ENCODE measurements at regions not wholly inside any gene's neighbourhood (a gene's known extent, or its start where the extent isn't known, plus 50 kb on each side); places are given as distances from the start of the nearest gene placed in this dataset.

DNA sequence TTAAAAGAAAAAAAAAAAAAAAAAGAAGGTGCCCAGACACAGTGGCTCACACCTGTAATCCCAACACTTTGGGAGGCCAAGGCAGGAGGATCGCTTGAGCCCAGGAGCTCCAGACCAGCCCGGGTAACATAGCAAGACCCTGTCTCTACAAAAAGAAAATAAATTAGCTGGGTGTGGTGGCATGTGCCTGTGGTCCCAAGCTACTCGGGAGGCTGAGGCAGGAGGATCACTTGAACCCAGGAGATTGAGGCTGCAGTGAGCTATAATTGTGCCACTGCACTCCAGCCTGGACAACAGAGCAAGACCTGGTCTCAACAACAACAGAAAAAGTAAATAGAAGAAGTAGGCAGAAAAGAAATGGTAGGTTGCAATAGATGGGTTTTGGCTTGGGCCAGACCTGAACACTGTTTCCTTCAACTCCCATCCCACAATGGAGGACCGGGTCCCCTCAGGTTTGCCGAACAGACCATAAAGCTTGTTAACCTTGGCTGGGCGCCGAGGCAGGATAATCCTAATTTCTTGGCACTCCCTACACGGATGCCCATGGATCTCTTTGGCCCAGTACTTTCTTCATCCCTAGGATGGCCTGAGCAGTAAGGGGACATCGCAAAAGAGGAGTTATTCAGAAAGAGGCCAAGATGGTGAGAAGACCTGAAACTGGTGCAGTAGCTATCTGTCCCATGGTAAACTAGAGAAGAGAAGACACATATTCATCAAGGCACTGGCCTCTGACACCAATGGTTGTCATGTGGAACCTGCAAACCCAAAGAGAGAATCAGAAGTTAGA is 165.5 kb upstream of the CCND2 start:
- DNase-seq (ENCODE audit: low read depth in 2 of 2) = no peak

GRCh38 chr12:4107436-4107878 is 166.1 kb upstream of the CCND2 start:
- peak; percentile 73 to 83 for DNase-seq (ENCODE audit: low read depth in 2 of 2)

GRCh38 chr12:4106621-4107020 is 166.9 kb upstream of the CCND2 start:
- no peak for DNase-seq (ENCODE audit: low read depth in 2 of 2)

- DNase-seq (ENCODE audit: low read depth in 2 of 2) = no peak
Measured at GRCh38 chr12:4104722-4105244, 168.8 kb upstream of the CCND2 start.

GRCh38 chr12:4099276-4099675 is 174.3 kb upstream of the CCND2 start:
- no peak for DNase-seq (ENCODE audit: low read depth in 2 of 2)

- DNase-seq (ENCODE audit: low read depth in 2 of 2) = no peak
Measured at GRCh38 chr12:4091016-4091743, 182.4 kb upstream of the CCND2 start.

DNA sequence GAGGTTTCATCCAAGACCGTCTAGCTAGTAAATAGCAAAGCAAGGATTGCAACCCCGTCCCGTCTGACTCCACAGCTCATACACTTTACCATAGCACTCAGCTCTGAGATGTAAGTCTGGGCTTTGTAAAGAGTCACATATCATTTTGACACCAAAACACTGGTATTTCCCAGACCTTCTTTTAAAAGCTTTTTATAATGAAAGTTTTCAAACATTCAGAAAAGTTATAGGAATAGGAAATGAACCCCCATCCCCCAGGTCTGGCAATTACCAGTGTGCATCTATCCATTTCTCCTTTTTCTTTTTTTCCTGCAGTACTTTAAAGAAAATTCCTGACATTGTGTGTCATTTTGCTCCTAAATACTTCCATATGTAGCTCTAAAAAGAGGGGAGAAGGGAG is 183.6 kb upstream of the CCND2 start:
- DNase-seq (ENCODE audit: low read depth in 2 of 2) = no peak

DNA sequence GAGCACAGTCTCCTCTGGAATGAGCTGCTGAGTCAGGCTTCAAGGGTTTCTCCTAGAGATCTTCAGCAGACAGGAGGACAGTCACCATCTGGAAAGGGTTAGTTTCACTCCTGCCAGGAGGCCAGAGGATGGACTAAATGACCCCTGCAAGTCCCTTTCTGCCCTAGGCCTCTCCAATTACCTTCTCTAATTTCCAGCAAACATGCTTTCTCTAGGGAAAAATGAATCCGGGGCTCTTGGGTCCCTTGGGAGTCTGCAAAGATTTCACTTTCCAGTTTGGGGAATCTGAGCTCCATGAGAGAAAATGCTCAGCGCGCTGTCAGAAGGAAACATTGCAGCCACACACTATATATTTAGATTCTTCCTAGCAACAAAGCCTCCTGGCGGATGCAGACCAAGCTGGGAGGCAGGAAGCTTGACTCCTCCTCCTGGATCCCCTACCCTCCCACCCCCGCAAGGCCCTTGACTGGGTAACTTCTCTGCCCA is 184.4 kb upstream of the CCND2 start:
- no peak for DNase-seq (ENCODE audit: low read depth in 2 of 2)

- no peak for DNase-seq (ENCODE audit: low read depth in 2 of 2)
Measured at GRCh38 chr12:4088451-4088850, 185.1 kb upstream of the CCND2 start.

GRCh38 chr12:4086481-4086880 is 187.1 kb upstream of the CCND2 start:
- no peak for DNase-seq (ENCODE audit: low read depth in 2 of 2)

DNA sequence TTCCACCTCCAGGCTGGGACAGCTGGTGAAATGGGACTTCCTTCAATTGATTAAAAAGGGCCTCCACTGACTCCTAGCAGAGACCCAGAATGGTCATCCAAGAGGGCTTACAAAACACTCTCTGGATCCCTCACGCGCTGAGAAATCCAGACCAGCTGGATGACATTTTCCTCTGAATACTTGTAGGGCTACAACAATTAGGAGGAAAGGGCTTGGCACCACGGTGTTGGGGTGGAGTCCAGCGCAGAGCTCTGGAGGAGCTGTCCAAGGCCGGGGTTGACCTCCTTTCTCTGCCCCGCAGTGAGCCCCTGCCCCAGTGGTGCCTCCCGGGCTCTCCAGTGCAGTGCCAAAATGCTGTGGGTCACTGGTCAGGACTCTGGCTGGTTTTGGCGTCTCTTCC is 189.0 kb upstream of the CCND2 start:
- DNase-seq (ENCODE audit: low read depth in 2 of 2) = no peak

- no peak for DNase-seq (ENCODE audit: low read depth in 2 of 2)
Measured at GRCh38 chr12:4082809-4083403, 190.7 kb upstream of the CCND2 start.

- no peak for DNase-seq (ENCODE audit: low read depth in 2 of 2)
Measured at GRCh38 chr12:4080213-4080612, 193.3 kb upstream of the CCND2 start.

DNA sequence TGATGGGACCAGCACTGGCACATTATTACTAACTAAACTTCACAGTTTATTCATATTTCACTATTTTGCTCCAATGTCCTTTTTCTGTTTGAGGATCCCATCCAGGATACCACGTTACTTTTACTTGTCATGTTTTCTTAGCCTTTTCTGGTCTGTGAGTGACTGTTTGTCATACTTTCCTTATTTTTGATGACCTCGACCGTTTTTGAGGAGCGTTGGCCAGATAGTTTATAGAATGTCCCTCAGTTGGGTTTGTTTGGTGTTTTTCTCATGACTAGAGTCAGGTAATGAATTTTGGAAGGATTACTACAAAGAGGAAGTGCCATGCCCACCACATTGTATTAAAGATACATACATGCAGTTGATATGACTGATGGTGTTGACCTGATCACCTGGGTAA is 199.4 kb upstream of the CCND2 start:
- DNase-seq (ENCODE audit: low read depth in 2 of 2) = no peak

GRCh38 chr12:4069670-4070010 is 196.4 kb upstream of the PARP11 start:
- DNase-seq (ENCODE audit: low read depth in 2 of 2) = no peak

GRCh38 chr12:4068981-4069669 is 195.9 kb upstream of the PARP11 start:
- no peak for DNase-seq (ENCODE audit: low read depth in 2 of 2)

- no peak for DNase-seq (ENCODE audit: low read depth in 2 of 2)
Measured at GRCh38 chr12:4064008-4064407, 190.8 kb upstream of the PARP11 start.

DNA sequence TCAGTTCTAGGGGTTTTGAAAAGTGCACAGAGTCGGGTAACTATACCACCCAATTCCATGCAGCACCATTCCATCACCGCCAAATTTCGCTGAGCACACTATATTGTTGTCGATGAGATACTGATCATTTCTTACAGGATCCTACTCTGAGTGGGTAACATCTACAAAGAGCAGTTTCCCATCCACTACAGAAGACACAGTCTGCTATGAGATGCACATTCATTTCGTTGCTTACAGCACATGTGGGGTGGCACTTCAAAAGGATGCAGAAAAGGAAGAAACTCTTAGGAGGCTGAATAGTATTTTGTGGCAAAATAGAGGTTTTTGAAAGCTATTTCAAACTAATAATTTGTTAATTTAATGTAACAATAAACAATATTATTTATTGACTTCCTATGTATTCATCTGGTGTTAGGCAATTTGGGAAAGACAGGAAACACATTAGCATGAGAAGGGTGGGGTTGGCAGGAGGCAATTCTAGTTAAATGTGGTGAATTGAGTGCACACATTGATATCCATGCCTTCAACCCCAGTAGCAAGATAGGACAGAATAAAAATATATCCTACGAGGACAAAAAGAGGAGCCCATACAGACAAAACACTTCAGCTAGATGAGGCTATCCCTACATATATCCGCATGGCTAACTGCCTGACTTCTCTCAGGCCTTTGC is 186.8 kb upstream of the PARP11 start:
- no peak for DNase-seq (ENCODE audit: low read depth in 2 of 2)

DNA sequence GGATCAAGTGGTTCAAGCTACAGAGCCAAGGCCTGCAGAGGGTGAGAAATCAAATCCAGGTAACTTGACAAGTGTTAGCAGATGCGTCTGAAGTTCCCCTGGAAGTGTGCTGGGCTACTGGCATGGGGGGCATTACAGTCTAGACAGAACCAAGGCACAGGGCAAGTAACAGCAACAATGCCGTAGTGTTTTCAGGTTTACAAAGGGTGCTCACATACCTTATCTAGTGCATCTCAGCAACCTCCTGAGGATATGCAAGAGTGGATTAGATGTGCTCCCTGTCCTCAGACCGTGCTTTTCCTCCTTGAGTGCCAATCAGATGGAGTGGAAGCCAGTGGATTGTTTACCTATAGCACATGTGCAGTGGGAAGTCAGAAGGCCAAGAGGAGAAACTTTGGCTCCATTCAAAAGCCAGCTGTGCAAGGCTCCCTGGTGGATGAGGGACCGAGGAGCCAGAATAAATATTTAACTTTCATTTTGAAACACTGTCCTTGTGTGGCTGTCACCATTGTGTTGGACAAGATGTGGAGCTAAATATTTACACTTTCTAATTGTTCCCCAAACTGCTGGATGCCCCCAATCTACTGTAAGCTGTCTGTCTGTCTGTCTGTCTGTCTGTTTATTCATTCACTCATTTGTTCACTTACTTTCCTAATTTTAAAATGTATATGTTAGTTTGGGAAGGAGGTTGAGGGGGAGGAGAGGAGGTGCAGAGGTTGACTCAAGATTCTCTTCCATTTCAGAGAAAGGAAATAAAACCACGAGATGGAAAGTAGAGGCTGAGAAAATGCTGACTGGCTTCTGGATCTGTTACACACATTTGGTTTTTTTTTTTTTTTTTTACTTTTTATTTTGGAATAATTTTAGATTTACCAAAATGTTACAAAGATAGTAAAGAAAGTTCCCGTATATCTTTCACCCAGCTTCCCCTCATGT is 184.0 kb upstream of the PARP11 start:
- DNase-seq (ENCODE audit: low read depth in 2 of 2) = no peak

DNA sequence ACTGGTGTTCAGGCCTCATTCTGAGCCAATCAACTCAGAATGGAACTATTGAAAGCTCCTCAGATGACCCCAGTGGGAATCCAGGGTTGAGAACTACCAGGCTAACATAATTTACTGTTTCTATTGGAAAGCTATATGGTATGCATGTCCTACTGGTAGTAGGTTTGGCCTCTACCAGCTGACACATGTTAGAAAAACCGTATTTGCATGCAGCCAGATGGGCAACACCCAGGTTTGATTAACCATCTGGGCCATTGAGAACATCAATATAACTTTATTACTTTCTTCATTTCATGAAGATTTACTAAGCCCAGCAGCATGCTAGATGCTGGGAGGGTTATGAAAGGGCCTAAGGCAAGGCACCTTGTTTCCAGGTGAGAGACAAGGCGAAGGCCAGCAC is 181.4 kb upstream of the PARP11 start:
- no peak for DNase-seq (ENCODE audit: low read depth in 2 of 2)
